Mammary epithelial cell (primary cell): ENCODE measurements at regions not wholly inside any gene's neighbourhood (a gene's known extent, or its start where the extent isn't known, plus 50 kb on each side); places are given as distances from the start of the nearest gene placed in this dataset.

Source experiments
- CTCF ChIP-seq, 2 donors: IDR thresholded peaks in 1 of 2; conservative IDR thresholded peaks in 1 of 2; 2 replicates each; pipeline ENCODE4 v1.5.1; 2011 to 2012; ENCODE audit warnings: inconsistent platforms in 2 of 2, low read length in 2 of 2, mild to moderate bottlenecking in 2 of 2, control low read depth in 1 of 2, low read depth in 1 of 2; ENCODE audit not compliant: insufficient read depth in 1 of 2; ENCODE audit errors: extremely low read depth in 1 of 2
- EZH2 ChIP-seq: IDR thresholded peaks from 2 replicates; pipeline ENCODE4 v1.6.1; 2012; ENCODE audit warnings: low read length, inconsistent platforms, borderline replicate concordance

- no peak for TF ChIP-seq CTCF (conservative IDR thresholded peaks at IDR 0.05 in 1 of 2, IDR thresholded peaks at IDR 0.05 in 1 of 2; ENCODE audit: extremely low read depth in 1 of 2, insufficient read depth in 1 of 2, low read depth in 1 of 2, low read length in 2 of 2)
- TF ChIP-seq EZH2 = no peak
Measured at GRCh38 chr3:13191016-13191415, 117.8 kb upstream of the IQSEC1 start.
